Esophagus squamous epithelium (tissue), 4 donors: ENCODE measurements at regions not wholly inside any gene's neighbourhood (a gene's known extent, or its start where the extent isn't known, plus 50 kb on each side); places are given as distances from the start of the nearest gene placed in this dataset.

Experiments
- CTCF ChIP-seq, 6 experiments: fragments of 450-650 bp in 4 of 6; fragments of 200-600 bp in 2 of 6; sonication (generic) in 2 of 6; IDR thresholded peaks; one replicate each; pipeline ENCODE4 v1.5.1; 2016 to 2019; ENCODE audit warnings: antibody characterized with exemption in 6 of 6, mild to moderate bottlenecking in 4 of 6, moderate library complexity in 4 of 6
- POLR2A ChIP-seq, 4 donors: fragments of 450-650 bp; IDR thresholded peaks; one replicate each; pipeline ENCODE4 v1.6.1; 2017; ENCODE audit warnings: antibody characterized with exemption in 4 of 4, mild to moderate bottlenecking in 4 of 4, moderate library complexity in 3 of 4

DNA sequence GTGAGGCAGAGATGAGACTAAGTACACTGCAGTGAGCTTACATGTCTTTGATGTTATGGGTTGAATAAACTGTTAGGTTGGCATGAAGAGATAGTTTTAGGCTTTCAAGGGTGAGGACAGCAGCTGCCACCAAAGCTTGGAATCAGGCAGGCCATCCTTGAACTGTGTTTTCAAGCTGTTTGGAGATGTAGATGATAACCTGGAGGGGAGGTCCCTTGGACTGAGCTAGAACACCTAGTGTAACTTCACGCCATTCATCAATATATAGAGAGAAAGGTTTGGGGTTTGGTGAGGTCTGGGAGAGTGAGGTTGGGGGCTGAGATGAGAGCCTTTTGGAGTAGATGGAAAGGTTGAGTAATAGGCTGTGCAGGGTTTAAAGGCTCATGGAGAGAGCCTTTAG, 2447.0 kb downstream of the TP53TG3F start:
- TF ChIP-seq CTCF (IDR thresholded peaks at IDR 0.05) (no peak), POLR2A (IDR thresholded peaks at IDR 0.05) (no peak)
